H9 (cell line): ENCODE measurements at regions not wholly inside any gene's neighbourhood (a gene's known extent, or its start where the extent isn't known, plus 50 kb on each side); places are given as distances from the start of the nearest gene placed in this dataset.

ENCODE experiments used
- DNase-seq: peaks from one replicate; pipeline ENCODE4 v3.0.0-alpha.2; 2017
- H2AFZ ChIP-seq: one replicate; pipeline ENCODE4 v1.6.1; 2013; ENCODE audit warnings: mild to moderate bottlenecking, low read length, control low read depth, moderate library complexity
- H2AK5ac ChIP-seq: 2 replicates; pipeline ENCODE4 v1.6.1; 2013; ENCODE audit warnings: low read length, control low read depth, mixed read lengths; ENCODE audit not compliant: insufficient read length
- H2BK120ac ChIP-seq: one replicate; pipeline ENCODE4 v1.6.1; 2013; ENCODE audit warnings: low read depth, mild to moderate bottlenecking, low read length, control low read depth, inconsistent platforms; ENCODE audit not compliant: poor library complexity, severe bottlenecking
- H2BK12ac ChIP-seq: 2 replicates; pipeline ENCODE4 v1.6.1; 2013; ENCODE audit warnings: low read length, control low read depth, mixed read lengths, low read depth; ENCODE audit not compliant: insufficient read length
- H2BK15ac ChIP-seq: 2 replicates; pipeline ENCODE4 v1.6.1; 2013; ENCODE audit warnings: low read depth, low read length, control low read depth
- H2BK20ac ChIP-seq: one replicate; pipeline ENCODE4 v1.6.1; 2013; ENCODE audit warnings: low read depth, mild to moderate bottlenecking, low read length, control low read depth, inconsistent platforms; ENCODE audit not compliant: poor library complexity, severe bottlenecking
- H2BK5ac ChIP-seq: 2 replicates; pipeline ENCODE4 v1.6.1; 2013; ENCODE audit warnings: low read length, control low read depth, mixed read lengths; ENCODE audit not compliant: insufficient read length
- H3K14ac ChIP-seq: 2 replicates; pipeline ENCODE4 v1.6.1; 2013; ENCODE audit warnings: low read length, control low read depth; ENCODE audit not compliant: insufficient read depth
- H3K18ac ChIP-seq: 2 replicates; pipeline ENCODE4 v1.6.1; 2013; ENCODE audit warnings: low read depth, mild to moderate bottlenecking, mixed read lengths, low read length, control low read depth; ENCODE audit not compliant: insufficient read length
- H3K23ac ChIP-seq: 2 replicates; pipeline ENCODE4 v1.6.1; 2013; ENCODE audit warnings: low read length, control low read depth, mixed read lengths, low read depth; ENCODE audit not compliant: insufficient read length
- H3K23me2 ChIP-seq: 2 replicates; pipeline ENCODE4 v1.6.1; 2013; ENCODE audit warnings: low read depth, mild to moderate bottlenecking, mixed read lengths, low read length, control low read depth; ENCODE audit not compliant: insufficient read length, poor library complexity, severe bottlenecking
- H3K27ac ChIP-seq: 2 replicates; pipeline ENCODE4 v1.5.1; 2013; ENCODE audit warnings: low read length, control low read depth, mixed read lengths, low read depth; ENCODE audit not compliant: insufficient read length
- H3K27me3 ChIP-seq: 2 replicates; pipeline ENCODE4 v1.6.1; 2013; ENCODE audit warnings: low read length, control low read depth, inconsistent platforms; ENCODE audit not compliant: insufficient read depth
- H3K4ac ChIP-seq: 2 replicates; pipeline ENCODE4 v1.6.1; 2013; ENCODE audit warnings: low read depth, mild to moderate bottlenecking, control low read depth, inconsistent platforms, low read length, moderate library complexity
- H3K4me1 ChIP-seq: 2 replicates; pipeline ENCODE4 v1.6.1; 2013; ENCODE audit warnings: low read length, control low read depth, inconsistent platforms; ENCODE audit not compliant: insufficient read depth
- H3K4me2 ChIP-seq: 2 replicates; pipeline ENCODE4 v1.6.1; 2013; ENCODE audit warnings: low read length, control low read depth, mixed read lengths; ENCODE audit not compliant: insufficient read length, insufficient read depth
- H3K56ac ChIP-seq: 2 replicates; pipeline ENCODE4 v1.6.1; 2013; ENCODE audit warnings: low read depth, mild to moderate bottlenecking, mixed read lengths, low read length, control low read depth; ENCODE audit not compliant: insufficient read length
- H3K79me1 ChIP-seq: 2 replicates; pipeline ENCODE4 v1.6.1; 2013; ENCODE audit warnings: low read depth, mild to moderate bottlenecking, moderate library complexity, low read length, control low read depth, inconsistent platforms; ENCODE audit not compliant: insufficient read depth, poor library complexity, severe bottlenecking
- H3K79me2 ChIP-seq: 2 replicates; pipeline ENCODE4 v1.6.1; 2013; ENCODE audit warnings: low read length, control low read depth, inconsistent platforms; ENCODE audit not compliant: insufficient read depth
- H3K9ac ChIP-seq: 2 replicates; pipeline ENCODE4 v1.6.1; 2013; ENCODE audit warnings: low read length, control low read depth, mixed read lengths; ENCODE audit not compliant: insufficient read length; ENCODE audit errors: extremely low read depth
- H3K9me3 ChIP-seq: one replicate; pipeline ENCODE4 v1.6.1; 2013; ENCODE audit warnings: low read depth, low read length, inconsistent platforms; ENCODE audit not compliant: control insufficient read depth
- H3T11ph ChIP-seq: one replicate; pipeline ENCODE4 v1.6.1; 2013; ENCODE audit warnings: mild to moderate bottlenecking, low read length, control low read depth, inconsistent platforms
- H4K20me1 ChIP-seq: one replicate; pipeline ENCODE4 v1.6.1; 2013; ENCODE audit not compliant: control insufficient read depth, insufficient read length, insufficient read depth
- H4K5ac ChIP-seq: 2 replicates; pipeline ENCODE4 v1.6.1; 2013; ENCODE audit warnings: low read depth, mild to moderate bottlenecking, mixed read lengths, low read length, control low read depth; ENCODE audit not compliant: insufficient read length
- H4K8ac ChIP-seq: replicated peaks from 2 replicates; pipeline ENCODE4 v1.6.1; 2013; ENCODE audit warnings: low read length, control low read depth, mixed read lengths, low read depth; ENCODE audit not compliant: insufficient read length
- H4K91ac ChIP-seq: 2 replicates; pipeline ENCODE4 v1.6.1; 2013; ENCODE audit warnings: low read depth, mild to moderate bottlenecking, moderate library complexity, mixed read lengths, low read length, control low read depth; ENCODE audit not compliant: insufficient read length
- H3K27ac Mint-ChIP-seq, 3 experiments: 2 replicates in 2 of 3; 3 replicates in 1 of 3; pipeline ENCODE4 v1.8.0; 2020 to 2021; ENCODE audit warnings: mixed read lengths in 3 of 3, mild to moderate bottlenecking in 1 of 3, moderate library complexity in 1 of 3
- H3K27me3 Mint-ChIP-seq: 2 replicates; pipeline ENCODE4 v1.8.0; 2021; ENCODE audit warnings: low read depth, mild to moderate bottlenecking, moderate library complexity, mixed read lengths
- H3K36me3 Mint-ChIP-seq, 3 experiments: 2 replicates in 2 of 3; 3 replicates in 1 of 3; pipeline ENCODE4 v1.8.0; 2020 to 2021; ENCODE audit warnings: low read depth in 3 of 3, mixed read lengths in 3 of 3; ENCODE audit not compliant: insufficient read depth in 1 of 3
- H3K4me1 Mint-ChIP-seq, 2 experiments: 2 replicates each; pipeline ENCODE4 v1.8.0; 2020; ENCODE audit warnings: mixed read lengths in 2 of 2
- H3K4me3 Mint-ChIP-seq, 2 experiments: 2 replicates in 1 of 2; 3 replicates in 1 of 2; pipeline ENCODE4 v1.8.0; 2020 to 2021; ENCODE audit warnings: mild to moderate bottlenecking in 2 of 2, mixed read lengths in 2 of 2, moderate library complexity in 1 of 2
- H3K9me3 Mint-ChIP-seq, 2 experiments: 2 replicates in 1 of 2; 3 replicates in 1 of 2; pipeline ENCODE4 v1.8.0; 2020; ENCODE audit warnings: mild to moderate bottlenecking in 2 of 2, mixed read lengths in 2 of 2, moderate library complexity in 1 of 2
- CTCF ChIP-seq: fragments of 200-600 bp; sonication (generic); conservative IDR thresholded peaks from 3 replicates; pipeline ENCODE4 v1.8.0; 2021; ENCODE audit warnings: antibody characterized with exemption, mild to moderate bottlenecking
- WGBS: extraction: QIAGEN DNeasy Blood & Tissue Kit; methylation state at CpG from one replicate; pipeline ENCODE4 v1.1.7; 2013; ENCODE audit warnings: missing lambda C conversion rate, low lambda C conversion rate, mixed read lengths; ENCODE audit not compliant: insufficient read length; ENCODE audit errors: extremely low coverage; 5-methylcytosine and 5-hydroxymethylcytosine counted together

- Mint-ChIP-seq H3K4me3 (no peak overlapping the region), H3K9me3 (peaks cover 3 to 5% of the 10 kb centered on the region in 2 experiments; a peak in 3 of 5 replicates)
- H3K9ac ChIP-seq = no peak overlapping the region
These were observed 461.2 kb downstream of the BRD1 start for GRCh38 chr22:49366437-49366836.

More at GRCh38 chr22:49366437-49366836, 461.2 kb downstream of the BRD1 start:
- no peak overlapping the region for H4K5ac ChIP-seq
- H3T11ph ChIP-seq = no peak overlapping the region
- H3K79me2 ChIP-seq = no peaks in the 10 kb centered on the region
- peaks cover 0 to 2% (median 0%) of the 10 kb centered on the region in 3 experiments; a peak in 2 of 7 replicates for H3K36me3 Mint-ChIP-seq
- H3K79me1 ChIP-seq = no peaks in the 10 kb centered on the region
- no peak overlapping the region for H3K23ac ChIP-seq
- H2BK20ac ChIP-seq = no peak overlapping the region
- H3K27me3 Mint-ChIP-seq = peaks cover 16% of the 10 kb centered on the region
- H3K4ac ChIP-seq = no peak overlapping the region
- DNase-seq = no peak
- no peak overlapping the region for H2AFZ ChIP-seq
- H2BK120ac ChIP-seq = no peak overlapping the region
- TF ChIP-seq CTCF = no peak
- H3K9me3 ChIP-seq = no peaks in the 10 kb centered on the region
- H3K56ac ChIP-seq = no peak overlapping the region
- no peak overlapping the region for H2BK15ac ChIP-seq
- H3K23me2 ChIP-seq = peaks cover 1% of the 10 kb centered on the region
- no peak overlapping the region for H4K8ac ChIP-seq
- no peak overlapping the region for H3K27ac ChIP-seq
- peaks cover 4 to 6% of the 10 kb centered on the region in 2 experiments; a peak in 2 of 4 replicates for H3K4me1 Mint-ChIP-seq
- H2AK5ac ChIP-seq = no peak overlapping the region
- peak overlapping the region in 1 of 3 experiments; percentile 1; a peak in 2 of 7 replicates for H3K27ac Mint-ChIP-seq
- H2BK12ac ChIP-seq = no peak overlapping the region
- H3K14ac ChIP-seq = no peak overlapping the region
- no peak overlapping the region for H3K4me2 ChIP-seq
- H3K27me3 ChIP-seq = no peaks in the 10 kb centered on the region
- no peaks in the 10 kb centered on the region for H4K20me1 ChIP-seq
- no peaks in the 10 kb centered on the region for H3K4me1 ChIP-seq
- H2BK5ac ChIP-seq = no peak overlapping the region
- no CpG with 5 or more reads among the region's 11 CpGs for WGBS
- H4K91ac ChIP-seq = no peak overlapping the region
- no peak overlapping the region for H3K18ac ChIP-seq
